ENCODE measurements at regions not wholly inside any gene's neighbourhood (a gene's known extent, or its start where the extent isn't known, plus 50 kb on each side); places are given as distances from the start of the nearest gene placed in this dataset.

DNA sequence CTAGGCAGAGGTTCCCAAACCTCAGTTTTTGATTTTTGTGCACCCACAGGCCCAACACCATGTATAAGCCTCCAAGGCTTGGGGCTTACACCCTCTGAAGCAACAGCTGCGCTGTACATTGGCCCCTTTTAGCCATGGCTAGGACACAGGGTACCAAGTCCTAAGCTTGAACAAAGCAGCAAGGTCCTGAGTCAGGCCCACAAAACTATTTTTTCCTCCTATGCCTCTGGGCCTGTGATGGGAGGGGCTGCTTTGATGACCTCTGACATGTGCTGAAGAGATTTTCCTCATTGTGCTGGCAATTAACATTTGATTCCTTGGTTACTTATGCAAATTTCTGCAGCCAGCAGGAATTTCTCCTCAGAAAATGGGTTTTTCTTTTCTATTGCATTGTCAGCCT lies 262.2 kb upstream of the CEP162 start (continued):
- TF ChIP-seq, protein P1, sequence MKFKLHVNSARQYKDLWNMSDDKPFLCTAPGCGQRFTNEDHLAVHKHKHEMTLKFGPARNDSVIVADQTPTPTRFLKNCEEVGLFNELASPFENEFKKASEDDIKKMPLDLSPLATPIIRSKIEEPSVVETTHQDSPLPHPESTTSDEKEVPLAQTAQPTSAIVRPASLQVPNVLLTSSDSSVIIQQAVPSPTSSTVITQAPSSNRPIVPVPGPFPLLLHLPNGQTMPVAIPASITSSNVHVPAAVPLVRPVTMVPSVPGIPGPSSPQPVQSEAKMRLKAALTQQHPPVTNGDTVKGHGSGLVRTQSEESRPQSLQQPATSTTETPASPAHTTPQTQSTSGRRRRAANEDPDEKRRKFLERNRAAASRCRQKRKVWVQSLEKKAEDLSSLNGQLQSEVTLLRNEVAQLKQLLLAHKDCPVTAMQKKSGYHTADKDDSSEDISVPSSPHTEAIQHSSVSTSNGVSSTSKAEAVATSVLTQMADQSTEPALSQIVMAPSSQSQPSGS (IDR thresholded peaks at IDR 0.05; ENCODE audit: low read length), result no peak
- TF ChIP-seq, protein P2, sequence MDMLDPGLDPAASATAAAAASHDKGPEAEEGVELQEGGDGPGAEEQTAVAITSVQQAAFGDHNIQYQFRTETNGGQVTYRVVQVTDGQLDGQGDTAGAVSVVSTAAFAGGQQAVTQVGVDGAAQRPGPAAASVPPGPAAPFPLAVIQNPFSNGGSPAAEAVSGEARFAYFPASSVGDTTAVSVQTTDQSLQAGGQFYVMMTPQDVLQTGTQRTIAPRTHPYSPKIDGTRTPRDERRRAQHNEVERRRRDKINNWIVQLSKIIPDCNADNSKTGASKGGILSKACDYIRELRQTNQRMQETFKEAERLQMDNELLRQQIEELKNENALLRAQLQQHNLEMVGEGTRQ (IDR thresholded peaks at IDR 0.05; ENCODE audit: low read length), result no peak
- TF ChIP-seq RXRA (IDR thresholded peaks at IDR 0.05; ENCODE audit: insufficient read depth, low read depth, low read length) (no peak), CBX5 (IDR thresholded peaks at IDR 0.05; ENCODE audit: low read depth, low read length) (no peak), KDM4A (IDR thresholded peaks at IDR 0.05; ENCODE audit: low read depth, low read length, severe bottlenecking) (no peak)

All from H1 (cell line).